ENCODE measurements at regions not wholly inside any gene's neighbourhood (a gene's known extent, or its start where the extent isn't known, plus 50 kb on each side); places are given as distances from the start of the nearest gene placed in this dataset.

GRCh38 chr2:193985272-193985671 lies 1671.8 kb upstream of the SLC39A10 start:
- no peaks in the 10 kb centered on the region for H3K27me3 ChIP-seq
- intact Hi-C loops (cut with DNase I; ENCODE audit: low total_unique reads), result no loop called here
- H3K4me1 ChIP-seq, result no peaks in the 10 kb centered on the region
- TF ChIP-seq POLR2AphosphoS5 (IDR thresholded peaks at IDR 0.05), result no peak
- no peak for TF ChIP-seq CTCF (IDR thresholded peaks at IDR 0.05)
- no peak for TF ChIP-seq POLR2A (IDR thresholded peaks at IDR 0.05)
- no peak for TF ChIP-seq EP300 (IDR thresholded peaks at IDR 0.05)
- no peak for DNase-seq
- H3K4me3 ChIP-seq, result no peak overlapping the region
- H3K36me3 ChIP-seq, result no peaks in the 10 kb centered on the region
- no peak overlapping the region for H3K27ac ChIP-seq
- 82 to 92% (median 90%) methylated on average over 2 of the region's 2 CpGs for WGBS, 5 donors
- no peaks in the 10 kb centered on the region for H3K9me3 ChIP-seq

- Histone ChIP-seq H3K9me3 (peaks cover 0 to 15% (median 3%) of the 10 kb centered on the region in 4 donors), H3K4me1 (no peaks in the 10 kb centered on the region), H3K36me3 (no peaks in the 10 kb centered on the region), H3K27ac (no peak overlapping the region), H3K27me3 (no peaks in the 10 kb centered on the region), H3K4me3 (no peak overlapping the region)
- TF ChIP-seq CTCF (IDR thresholded peaks at IDR 0.05) (no peak), EP300 (IDR thresholded peaks at IDR 0.05) (no peak), POLR2A (IDR thresholded peaks at IDR 0.05) (no peak)
- intact Hi-C loops (cut with DNase I; ENCODE audit: low total_unique reads), result no loop called here
- no peak for DNase-seq
- 67 to 76% (median 71%) methylated on average over 4 of the region's 4 CpGs for WGBS, 5 donors
Observed at GRCh38 chr2:193980599-193980998, 1676.4 kb upstream of the SLC39A10 start.

- no peaks in the 10 kb centered on the region for H3K36me3 ChIP-seq
- H3K27ac ChIP-seq, result no peak overlapping the region
- 59 to 71% (median 67%) methylated on average over 6 of the region's 6 CpGs for WGBS, 5 donors
- TF ChIP-seq CTCF (IDR thresholded peaks at IDR 0.05), result no peak
- H3K9me3 ChIP-seq, result peaks cover 0 to 11% (median 2%) of the 10 kb centered on the region in 4 donors
- no peaks in the 10 kb centered on the region for H3K27me3 ChIP-seq
- intact Hi-C loops (cut with DNase I; ENCODE audit: low total_unique reads), result no loop called here
- H3K4me1 ChIP-seq, result no peaks in the 10 kb centered on the region
- no peak overlapping the region for H3K4me3 ChIP-seq
- no peak for DNase-seq
Observed at GRCh38 chr2:193973781-193974180, 1683.2 kb upstream of the SLC39A10 start.

DNA sequence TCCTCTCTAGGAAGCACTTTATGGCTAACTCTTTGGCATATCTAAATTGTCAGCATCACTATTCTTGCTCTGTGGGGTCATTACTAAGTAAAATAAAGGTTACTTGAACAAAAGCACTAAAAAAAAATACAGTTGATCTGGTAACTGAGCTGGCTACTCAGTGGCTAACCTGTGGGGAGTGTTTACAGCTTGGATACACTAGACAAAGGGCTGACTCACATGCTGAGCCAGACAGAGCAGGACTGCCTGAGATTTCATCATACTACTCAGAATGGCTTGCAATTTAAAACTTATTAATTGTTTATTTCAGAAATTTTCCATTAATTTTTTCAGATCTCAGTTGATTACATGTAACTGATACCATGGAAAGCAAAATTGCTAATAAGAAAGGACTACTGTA lies 1690.4 kb upstream of the SLC39A10 start:
- no peak overlapping the region for H3K27ac ChIP-seq
- no peaks in the 10 kb centered on the region for H3K9me3 ChIP-seq
- no peaks in the 10 kb centered on the region for H3K36me3 ChIP-seq
- no peak overlapping the region for H3K4me3 ChIP-seq
- intact Hi-C loops (cut with DNase I; ENCODE audit: low total_unique reads), result no loop called here
- no peaks in the 10 kb centered on the region for H3K4me1 ChIP-seq
- no peak for TF ChIP-seq EP300 (IDR thresholded peaks at IDR 0.05)
- no peak for TF ChIP-seq POLR2AphosphoS5 (IDR thresholded peaks at IDR 0.05)
- TF ChIP-seq POLR2A (IDR thresholded peaks at IDR 0.05), result no peak
- no peak for TF ChIP-seq CTCF (IDR thresholded peaks at IDR 0.05)
- H3K27me3 ChIP-seq, result no peaks in the 10 kb centered on the region
- DNase-seq, result peak in 1 of 2 donors; percentile 2

GRCh38 chr2:193965263-193965662 lies 1691.8 kb upstream of the SLC39A10 start:
- intact Hi-C loops (cut with DNase I; ENCODE audit: low total_unique reads), result no loop called here
- Histone ChIP-seq H3K9me3 (no peaks in the 10 kb centered on the region), H3K27ac (no peak overlapping the region), H3K4me3 (no peak overlapping the region), H3K36me3 (no peaks in the 10 kb centered on the region), H3K27me3 (no peaks in the 10 kb centered on the region), H3K4me1 (no peaks in the 10 kb centered on the region)
- TF ChIP-seq EP300 (IDR thresholded peaks at IDR 0.05), result no peak
- no peak for TF ChIP-seq CTCF (IDR thresholded peaks at IDR 0.05)
- TF ChIP-seq POLR2AphosphoS5 (IDR thresholded peaks at IDR 0.05), result no peak
- no peak for TF ChIP-seq POLR2A (IDR thresholded peaks at IDR 0.05)
- 63 to 71% (median 68%) methylated on average over 4 of the region's 4 CpGs for WGBS, 5 donors
- no peak for DNase-seq

Measured in stomach (tissue), 8 donors.